B cell (primary cell): ENCODE measurements at regions not wholly inside any gene's neighbourhood (a gene's known extent, or its start where the extent isn't known, plus 50 kb on each side); places are given as distances from the start of the nearest gene placed in this dataset.

Experiments used
- ATAC-seq: fragments of 200-7000 bp; cut with Tn5 transposase; one replicate; pipeline ENCODE4 v1.10.0; 2021; ENCODE audit warnings: low read depth, mild to moderate bottlenecking, moderate number of reproducible peaks, moderate library complexity
- CTCF ChIA-PET: fragments of 350-600 bp; sonication (Branson Sonifier 250); formaldehyde crosslinking; loops from one replicate; lab custom pipeline; 2021; ENCODE audit warnings: antibody characterized with exemption, inconsistent platforms; lab: Charles Lee
- POLR2A ChIA-PET: fragments of 350-600 bp; sonication (Branson Sonifier 250); formaldehyde crosslinking; loops from one replicate; lab custom pipeline; 2021; ENCODE audit warnings: antibody characterized with exemption; lab: Charles Lee
- DNase-seq: peaks from one replicate; pipeline ENCODE4 v3.0.0; 2013
- H2AFZ ChIP-seq: 2 replicates; pipeline ENCODE4 v1.6.1; 2012; ENCODE audit warnings: mild to moderate bottlenecking, low read depth, low read length; ENCODE audit not compliant: insufficient read depth, poor library complexity, severe bottlenecking
- H3K27ac ChIP-seq, 2 donors: 1 replicate in 1 of 2; 2 replicates in 1 of 2; pipeline ENCODE4 v1.5.1; 2012 to 2013; ENCODE audit warnings: low read length in 2 of 2, mild to moderate bottlenecking in 2 of 2, moderate library complexity in 1 of 2
- H3K27me3 ChIP-seq, 4 experiments: fragments of 200-600 bp in 1 of 4; sonication (generic) in 1 of 4; replicated peaks in 1 of 4; 1 replicate in 2 of 4; 2 replicates in 2 of 4; pipeline versions ENCODE4 v1.6.1 to v1.7.0; 2013 to 2016; ENCODE audit warnings: low read length in 3 of 4, mild to moderate bottlenecking in 2 of 4, mixed read lengths in 1 of 4, moderate library complexity in 1 of 4; ENCODE audit not compliant: insufficient read depth in 4 of 4, control insufficient read depth in 3 of 4; ENCODE audit errors: control extremely low read depth in 1 of 4
- H3K36me3 ChIP-seq, 2 experiments: replicated peaks in 1 of 2; 1 replicate in 1 of 2; 2 replicates in 1 of 2; pipeline versions ENCODE4 v1.6.1 to v1.7.1; 2013; ENCODE audit warnings: low read length in 1 of 2; ENCODE audit not compliant: insufficient read depth in 2 of 2, control insufficient read depth in 1 of 2; ENCODE audit errors: control extremely low read depth in 1 of 2, extremely low read depth in 1 of 2
- H3K4me1 ChIP-seq, 2 donors: fragments of 200-600 bp in 1 of 2; sonication (generic) in 1 of 2; 1 replicate in 1 of 2; 2 replicates in 1 of 2; pipeline versions ENCODE4 v1.5.1 to v1.6.1; 2013 to 2017; ENCODE audit warnings: low read length in 2 of 2; ENCODE audit not compliant: control insufficient read depth in 2 of 2, insufficient read depth in 2 of 2
- H3K4me2 ChIP-seq: replicated peaks from 2 replicates; pipeline ENCODE3; 2012; ENCODE audit warnings: mild to moderate bottlenecking, low read depth, low read length; ENCODE audit not compliant: poor library complexity, severe bottlenecking
- H3K4me3 ChIP-seq, 5 experiments: fragments of 200-600 bp in 1 of 5; sonication (generic) in 1 of 5; 1 replicate in 3 of 5; 2 replicates in 2 of 5; pipeline versions ENCODE4 v1.5.1 to v1.7.0; 2011 to 2016; ENCODE audit warnings: low read length in 4 of 5, mild to moderate bottlenecking in 4 of 5, low read depth in 2 of 5, control low read depth in 1 of 5, moderate library complexity in 1 of 5; ENCODE audit not compliant: insufficient read depth in 1 of 5; ENCODE audit errors: control extremely low read depth in 1 of 5, extremely low read depth in 1 of 5
- H3K79me2 ChIP-seq: fragments of 200-600 bp; sonication (generic); one replicate; pipeline ENCODE4 v1.6.0; 2016; ENCODE audit warnings: low read length; ENCODE audit not compliant: control insufficient read depth, insufficient read depth
- H3K9ac ChIP-seq: fragments of 200-600 bp; sonication (generic); 2 replicates; pipeline ENCODE4 v1.6.1; 2017; ENCODE audit warnings: mild to moderate bottlenecking, low read length, moderate library complexity
- H3K9me3 ChIP-seq, 3 donors: one replicate each; pipeline versions ENCODE4 v1.6.1 to v1.7.1; 2013; ENCODE audit warnings: low read length in 2 of 3; ENCODE audit not compliant: control insufficient read depth in 2 of 3, insufficient read depth in 1 of 3; ENCODE audit errors: control extremely low read depth in 1 of 3
- H4K20me1 ChIP-seq: 2 replicates; pipeline ENCODE4 v1.6.0; 2012; ENCODE audit warnings: mild to moderate bottlenecking, low read length; ENCODE audit not compliant: insufficient read depth, control insufficient read depth, poor library complexity, severe bottlenecking
- H3K27ac Mint-ChIP-seq: one replicate; pipeline ENCODE4 v1.8.0; 2021; ENCODE audit warnings: mixed read lengths
- H3K27me3 Mint-ChIP-seq: one replicate; pipeline ENCODE4 v1.8.0; 2021; ENCODE audit warnings: mixed read lengths
- H3K4me1 Mint-ChIP-seq: one replicate; pipeline ENCODE4 v1.8.0; 2021; ENCODE audit warnings: mixed read lengths
- H3K4me3 Mint-ChIP-seq: one replicate; pipeline ENCODE4 v1.8.0; 2021; ENCODE audit warnings: mixed read lengths
- H3K9me3 Mint-ChIP-seq: one replicate; pipeline ENCODE4 v1.8.0; 2022; ENCODE audit warnings: mixed read lengths; ENCODE audit not compliant: insufficient read depth
- CTCF ChIP-seq: fragments of 200-600 bp; IDR thresholded peaks from one replicate; pipeline ENCODE4 v1.8.0; 2022; ENCODE audit warnings: antibody characterized with exemption, mild to moderate bottlenecking
- EZH2 ChIP-seq: IDR thresholded peaks from 2 replicates; pipeline ENCODE4 v1.6.1; 2012; ENCODE audit warnings: borderline replicate concordance, low read depth, mild to moderate bottlenecking, moderate library complexity, low read length; ENCODE audit not compliant: insufficient read depth, poor library complexity, severe bottlenecking
- WGBS: methylation state at CpG from one replicate; pipeline ENCODE4 v1.1.5; 2013; ENCODE audit warnings: missing lambda C conversion rate; ENCODE audit not compliant: insufficient coverage; 5-methylcytosine and 5-hydroxymethylcytosine counted together
- intact Hi-C: fragments of 100-400 bp; cut with micrococcal nuclease; formaldehyde crosslinking; loops from one replicate; pipeline ENCODE4 v1.10.0; 2022

- H3K9me3 ChIP-seq = peaks cover 0 to 17% (median 0%) of the 10 kb centered on the region in 3 donors
- no peak overlapping the region for H3K4me3 ChIP-seq
- H4K20me1 ChIP-seq = no peaks in the 10 kb centered on the region
- peaks cover 0 to 7% (median 0%) of the 10 kb centered on the region in 4 experiments for H3K27me3 ChIP-seq
- ChIA-PET POLR2A (no interaction called here), CTCF (no interaction called here)
- Mint-ChIP-seq H3K27me3 (peaks cover 22% of the 10 kb centered on the region), H3K27ac (no peak overlapping the region), H3K9me3 (no peaks in the 10 kb centered on the region), H3K4me1 (no peaks in the 10 kb centered on the region), H3K4me3 (no peak overlapping the region)
- H2AFZ ChIP-seq = no peak overlapping the region
- no peaks in the 10 kb centered on the region for H3K36me3 ChIP-seq
- intact Hi-C loops = no loop called here
- no peak overlapping the region for H3K9ac ChIP-seq
- 35% methylated on average over 4 of the region's 5 CpGs for WGBS
- TF ChIP-seq EZH2 (no peak), CTCF (no peak)
- H3K27ac ChIP-seq = no peak overlapping the region
- no peak overlapping the region for H3K4me2 ChIP-seq
- no peak for ATAC-seq
- no peak for DNase-seq
- H3K4me1 ChIP-seq = no peaks in the 10 kb centered on the region
- H3K79me2 ChIP-seq = no peaks in the 10 kb centered on the region
These were observed 255.3 kb downstream of the SH3BP4 start for GRCh38 chr2:235206980-235207579.

GRCh38 chr2:235211056-235211455 lies 259.2 kb downstream of the SH3BP4 start:
- Histone ChIP-seq H3K4me3 (no peak overlapping the region), H3K9ac (no peak overlapping the region), H3K4me1 (no peaks in the 10 kb centered on the region), H3K36me3 (no peaks in the 10 kb centered on the region), H3K9me3 (peaks cover 0 to 10% (median 0%) of the 10 kb centered on the region in 3 donors), H3K27ac (no peak overlapping the region), H3K79me2 (no peaks in the 10 kb centered on the region), H2AFZ (no peak overlapping the region), H4K20me1 (no peaks in the 10 kb centered on the region), H3K27me3 (peaks cover 0 to 12% (median 0%) of the 10 kb centered on the region in 4 experiments), H3K4me2 (no peak overlapping the region)
- intact Hi-C loops = no loop called here
- Mint-ChIP-seq H3K4me3 (no peak overlapping the region), H3K4me1 (no peaks in the 10 kb centered on the region), H3K27me3 (peaks cover 26% of the 10 kb centered on the region), H3K27ac (no peak overlapping the region), H3K9me3 (no peaks in the 10 kb centered on the region)
- POLR2A ChIA-PET = no interaction called here
- DNase-seq (no peak), ATAC-seq (no peak)
- no CpG with 5 or more reads among the region's 2 CpGs for WGBS
- no peak for TF ChIP-seq CTCF
- TF ChIP-seq EZH2 = no peak
- CTCF ChIA-PET = no interaction called here
